WERI-Rb-1 (cell line): ENCODE measurements at regions not wholly inside any gene's neighbourhood (a gene's known extent, or its start where the extent isn't known, plus 50 kb on each side); places are given as distances from the start of the nearest gene placed in this dataset.
"Not testable (repeated sequence)": the region's sequence is repeated elsewhere in the genome, so short reads cannot be mapped to it uniquely, and the experiment has no call there.

Source experiments
- DNase-seq: peaks from one replicate; pipeline ENCODE4 v3.0.0-alpha.2; 2020
- H3K27ac ChIP-seq: fragments of 250-450 bp; sonication (Bioruptor Pico); 2 replicates; pipeline ENCODE4 v1.5.1; 2020; ENCODE audit warnings: mild to moderate bottlenecking, moderate library complexity
- H3K27me3 ChIP-seq: fragments of 250-450 bp; sonication (Bioruptor Pico); 2 replicates; pipeline ENCODE4 v1.5.1; 2021; ENCODE audit warnings: mild to moderate bottlenecking, low read depth, moderate library complexity; ENCODE audit not compliant: insufficient read depth, severe bottlenecking
- H3K36me3 ChIP-seq: fragments of 250-450 bp; sonication (Bioruptor Pico); 2 replicates; pipeline ENCODE4 v1.5.1; 2020; ENCODE audit warnings: mild to moderate bottlenecking, moderate library complexity
- H3K4me3 ChIP-seq: 2 replicates; pipeline ENCODE4 v1.5.1; 2011; ENCODE audit warnings: low read depth, mild to moderate bottlenecking, control low read depth, low read length
- H3K9me3 ChIP-seq: fragments of 250-450 bp; sonication (Bioruptor Pico); 2 replicates; pipeline ENCODE4 v1.5.1; 2021; ENCODE audit warnings: mild to moderate bottlenecking, moderate library complexity; ENCODE audit not compliant: severe bottlenecking
- CTCF ChIP-seq: IDR thresholded peaks from 2 replicates; pipeline ENCODE4 v1.5.1; 2011; ENCODE audit warnings: low read depth, mild to moderate bottlenecking, control low read depth, inconsistent platforms, low read length

- Histone ChIP-seq H3K4me3 (no peak overlapping the region), H3K27me3 (no peaks in the 10 kb centered on the region), H3K36me3 (no peaks in the 10 kb centered on the region), H3K9me3 (no peaks in the 10 kb centered on the region), H3K27ac (no peak overlapping the region)
- DNase-seq = no peak
- no peak for TF ChIP-seq CTCF
These were observed 117.1 kb upstream of the PREP start for GRCh38 chr6:105519954-105520353.

- not testable (repeated sequence) for H3K36me3 ChIP-seq, H3K27ac ChIP-seq, H3K9me3 ChIP-seq, H3K27me3 ChIP-seq, H3K4me3 ChIP-seq, DNase-seq
These were observed 116.1 kb upstream of the PREP start for GRCh38 chr6:105518993-105519392.

- Histone ChIP-seq H3K9me3 (no peaks in the 10 kb centered on the region), H3K36me3 (no peaks in the 10 kb centered on the region), H3K4me3 (no peak overlapping the region), H3K27ac (no peak overlapping the region), H3K27me3 (no peaks in the 10 kb centered on the region)
- no peak for DNase-seq
- TF ChIP-seq CTCF = no peak
These were observed 112.2 kb upstream of the PREP start for GRCh38 chr6:105515054-105515453.

GRCh38 chr6:105514306-105514705 lies 111.4 kb upstream of the PREP start:
- Histone ChIP-seq H3K27me3 (no peaks in the 10 kb centered on the region), H3K36me3 (no peaks in the 10 kb centered on the region), H3K9me3 (no peaks in the 10 kb centered on the region), H3K27ac (no peak overlapping the region), H3K4me3 (no peak overlapping the region)
- TF ChIP-seq CTCF = no peak
- no peak for DNase-seq

- Histone ChIP-seq H3K27ac (no peak overlapping the region), H3K4me3 (no peak overlapping the region), H3K9me3 (no peaks in the 10 kb centered on the region), H3K27me3 (no peaks in the 10 kb centered on the region), H3K36me3 (no peaks in the 10 kb centered on the region)
- DNase-seq = no peak
- TF ChIP-seq CTCF = no peak
These were observed 108.8 kb upstream of the PREP start for GRCh38 chr6:105511639-105512038.

GRCh38 chr6:105510746-105511145 lies 107.9 kb upstream of the PREP start:
- Histone ChIP-seq H3K27ac (no peak overlapping the region), H3K27me3 (no peaks in the 10 kb centered on the region), H3K36me3 (no peaks in the 10 kb centered on the region), H3K4me3 (no peak overlapping the region), H3K9me3 (no peaks in the 10 kb centered on the region)
- DNase-seq = no peak
- no peak for TF ChIP-seq CTCF
